GM19468 (cell line): ENCODE measurements at regions not wholly inside any gene's neighbourhood (a gene's known extent, or its start where the extent isn't known, plus 50 kb on each side); places are given as distances from the start of the nearest gene placed in this dataset.
"Not testable (repeated sequence)": the region's sequence is repeated elsewhere in the genome, so short reads cannot be mapped to it uniquely, and the experiment has no call there.

ENCODE experiments used
- ATAC-seq: cut with Tn5 transposase; IDR thresholded peaks from one replicate; pipeline ENCODE4 v1.9.1; 2021; ENCODE audit warnings: mild to moderate bottlenecking, moderate library complexity, moderate number of reproducible peaks; ENCODE audit not compliant: unreplicated experiment; ENCODE audit errors: extremely low read depth

- no peak for ATAC-seq
Measured at GRCh38 chr18:26654616-26655524, 106.5 kb upstream of the KCTD1 start.

DNA sequence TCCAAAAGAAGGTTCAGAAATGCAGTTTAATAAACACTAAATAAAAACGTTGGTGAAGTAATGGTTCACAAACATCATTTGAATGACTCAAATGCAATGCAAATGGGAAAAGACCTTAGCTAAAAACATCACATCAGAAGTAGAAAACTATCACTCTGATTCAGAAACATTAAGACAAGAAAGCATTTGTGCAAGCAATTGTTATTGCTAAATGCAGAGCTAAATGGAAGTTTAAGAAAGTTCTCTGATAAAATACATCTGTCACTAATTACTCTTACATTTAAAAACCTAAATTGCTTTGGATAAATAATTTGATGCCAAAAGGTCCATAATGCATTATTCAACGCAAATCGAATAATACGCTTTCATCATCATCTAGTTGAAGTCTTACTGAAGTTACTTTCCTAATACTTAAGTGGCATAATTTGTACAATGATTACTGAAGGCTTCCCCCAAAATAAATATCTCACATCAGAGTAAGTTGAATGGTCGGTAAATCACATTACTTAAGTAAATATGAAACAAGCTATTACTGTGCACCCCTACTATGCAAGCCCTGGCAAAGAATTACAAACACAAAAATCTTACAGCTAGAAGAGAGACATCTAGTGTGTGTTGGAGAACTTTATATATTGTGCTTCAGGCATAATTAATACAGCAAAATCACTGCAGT lies 105.7 kb upstream of the KCTD1 start:
- ATAC-seq = no peak

DNA sequence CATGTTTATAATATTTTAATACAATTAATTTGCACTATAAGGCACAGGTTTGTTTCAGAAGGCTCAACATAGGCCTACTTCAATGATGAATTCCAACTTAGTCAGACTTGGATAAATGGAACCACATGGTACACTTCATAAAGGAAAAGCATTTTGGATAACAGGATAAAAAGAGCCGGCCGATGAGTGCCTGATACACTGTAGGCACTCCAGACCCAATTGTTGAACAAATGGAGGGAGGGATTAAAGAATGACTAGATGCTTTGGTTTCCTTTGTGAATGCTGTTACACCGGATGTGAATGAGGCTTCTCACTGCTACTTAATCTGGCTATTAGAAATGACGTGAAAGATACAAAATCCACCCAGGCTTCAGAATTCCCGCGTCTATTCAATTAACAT lies 104.1 kb upstream of the KCTD1 start:
- no peak for ATAC-seq

DNA sequence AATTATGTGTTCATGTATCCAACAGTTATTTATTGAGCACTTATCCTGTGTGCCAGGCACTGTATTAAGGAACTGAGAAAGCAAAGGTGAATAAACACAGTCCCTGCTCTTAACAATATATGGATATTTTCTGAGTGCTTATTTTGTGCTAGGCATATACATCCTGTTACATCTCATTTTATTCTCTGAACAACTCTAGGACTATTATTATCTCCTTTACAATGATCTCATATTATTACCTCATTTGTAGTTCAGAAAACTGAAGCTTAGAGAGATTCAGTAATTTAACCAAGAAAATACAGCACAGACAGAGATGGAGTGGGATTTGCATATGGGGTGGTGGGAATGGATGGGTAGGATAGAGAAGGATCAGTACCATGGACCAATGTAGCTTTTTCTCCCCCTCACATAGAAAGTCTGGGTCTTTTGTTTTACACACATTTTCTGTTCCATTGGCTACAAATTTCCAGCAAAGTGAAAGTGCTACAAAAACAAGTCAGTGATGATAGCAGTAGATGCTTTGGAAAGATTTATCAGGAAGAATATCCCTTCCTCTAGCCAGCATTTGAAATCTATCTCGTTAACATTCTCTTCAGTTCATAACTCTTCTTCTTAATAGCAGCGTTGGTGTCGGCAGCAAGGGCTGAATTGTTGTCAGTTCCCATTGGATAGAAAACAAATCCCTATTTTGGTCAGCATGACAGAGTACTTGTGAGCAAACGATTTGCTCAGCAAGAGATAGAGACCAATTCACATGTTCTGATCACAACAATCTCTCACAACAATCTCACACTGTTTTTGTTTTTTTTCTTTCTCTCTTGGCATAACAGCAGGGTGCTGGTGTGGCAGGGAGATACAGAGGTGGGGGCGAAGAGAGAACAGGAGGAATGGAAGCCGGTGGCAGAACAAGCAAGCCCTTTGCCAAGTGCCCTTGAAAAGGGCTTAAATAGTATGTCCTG lies 102.2 kb upstream of the KCTD1 start:
- no peak for ATAC-seq

DNA sequence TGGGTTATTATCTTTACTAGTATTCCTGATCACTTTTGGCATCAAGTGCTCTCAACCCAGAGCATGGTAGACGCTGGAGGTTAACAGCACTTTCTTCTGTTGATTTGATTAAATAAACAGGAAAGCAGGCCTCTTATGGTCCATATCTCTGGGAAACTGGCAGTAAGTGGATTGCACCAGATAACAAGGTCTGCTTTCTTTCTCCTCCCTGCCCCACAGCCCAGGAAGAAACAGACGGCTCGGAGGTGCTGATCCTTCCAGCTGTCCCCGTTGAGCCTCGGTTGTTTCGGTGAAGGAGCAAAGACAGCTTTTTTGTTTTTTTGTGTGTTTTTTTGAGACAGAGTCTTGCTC lies 100.8 kb upstream of the KCTD1 start:
- ATAC-seq = no peak

DNA sequence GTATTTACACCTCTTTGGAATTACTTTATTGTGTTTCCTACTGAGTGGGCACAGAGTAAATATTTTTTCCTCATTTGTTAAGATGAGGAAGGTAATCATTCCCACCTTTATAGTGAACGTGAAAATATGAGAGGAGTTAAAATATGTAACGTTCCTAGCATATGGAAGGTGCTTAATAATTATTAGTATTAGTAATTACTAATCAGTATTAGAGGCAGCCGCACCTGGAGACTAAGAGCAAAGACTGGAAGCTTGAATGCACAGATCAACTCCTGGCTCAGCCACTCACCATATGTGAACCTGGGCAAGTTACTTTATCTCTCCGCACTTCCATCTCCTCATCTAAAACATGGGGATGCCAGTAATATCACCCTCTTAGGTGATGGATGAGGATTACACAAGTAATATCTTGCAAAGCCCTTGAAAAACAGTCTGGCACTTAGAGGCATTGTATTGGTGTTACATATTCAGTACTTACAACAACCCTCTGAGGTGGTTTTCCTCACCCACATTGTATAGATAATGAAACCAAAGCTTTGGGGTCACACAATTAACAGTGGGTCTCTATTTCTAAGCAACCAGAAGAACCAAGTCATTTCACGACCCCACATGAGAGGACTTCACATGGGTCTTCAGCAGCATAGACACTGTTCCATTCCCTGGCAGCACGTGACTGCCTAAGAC lies 100.3 kb upstream of the KCTD1 start:
- ATAC-seq = no peak

DNA sequence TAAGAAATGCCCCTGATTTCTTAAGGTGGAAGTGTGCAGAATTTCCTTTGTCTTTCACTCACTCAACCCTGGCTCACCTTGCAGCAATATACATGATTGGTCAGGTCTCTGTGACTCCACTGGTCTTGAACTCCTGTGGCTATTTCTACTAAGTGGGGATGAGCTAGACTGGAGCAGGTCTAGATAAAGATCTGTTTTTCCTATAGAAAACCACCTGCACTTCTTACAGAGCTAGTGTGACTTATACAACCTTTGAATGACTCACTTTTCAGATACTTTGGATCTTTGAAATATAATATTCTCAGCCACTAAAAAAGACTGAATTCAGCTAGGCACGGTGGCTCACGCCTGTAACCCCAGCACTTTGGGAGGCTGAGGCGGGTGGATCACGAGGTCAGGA lies 98.5 kb upstream of the KCTD1 start:
- ATAC-seq = no peak

DNA sequence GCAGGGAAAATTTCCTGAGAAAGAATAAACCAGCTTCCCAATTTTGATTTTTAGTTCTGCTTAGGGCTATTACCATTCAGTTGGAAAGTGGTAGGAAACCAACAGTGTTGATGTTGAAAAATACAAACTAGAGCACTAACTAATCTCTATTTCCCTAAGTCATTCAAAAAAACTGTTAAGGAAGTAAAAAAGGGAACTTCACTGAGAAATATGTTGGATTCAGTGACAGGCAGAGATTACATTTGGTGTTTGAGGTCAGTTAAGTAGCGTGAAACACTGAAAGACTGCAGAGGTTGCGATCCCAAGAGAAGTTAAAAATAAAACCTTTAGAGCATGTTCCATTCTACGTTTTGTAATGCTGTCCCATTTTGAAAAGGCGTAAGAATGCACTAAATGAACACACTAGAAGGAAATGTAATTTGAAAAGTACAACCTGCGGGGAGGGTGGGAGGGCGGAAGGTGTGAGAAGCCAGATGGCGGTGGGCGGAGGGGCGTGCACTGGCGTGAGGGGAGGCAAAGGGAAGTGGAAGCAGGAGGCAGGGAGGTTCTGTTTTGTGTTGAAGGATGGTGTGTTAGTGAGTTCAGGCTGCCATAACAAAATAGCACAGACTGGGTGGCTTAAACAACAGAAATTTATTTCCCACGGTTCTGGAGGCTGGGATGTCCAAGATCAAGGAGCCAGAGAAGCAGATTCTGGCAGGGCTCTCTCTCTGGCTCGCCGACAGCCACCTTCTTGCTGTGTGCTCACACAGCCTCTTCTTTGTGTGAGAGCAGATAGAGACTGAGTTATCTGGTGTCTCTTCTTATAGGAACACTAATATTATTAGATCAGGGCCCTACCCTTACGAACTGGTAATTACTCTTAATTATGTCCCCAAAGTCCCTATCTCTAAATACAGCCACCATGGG lies 94.3 kb upstream of the KCTD1 start:
- ATAC-seq = no peak

DNA sequence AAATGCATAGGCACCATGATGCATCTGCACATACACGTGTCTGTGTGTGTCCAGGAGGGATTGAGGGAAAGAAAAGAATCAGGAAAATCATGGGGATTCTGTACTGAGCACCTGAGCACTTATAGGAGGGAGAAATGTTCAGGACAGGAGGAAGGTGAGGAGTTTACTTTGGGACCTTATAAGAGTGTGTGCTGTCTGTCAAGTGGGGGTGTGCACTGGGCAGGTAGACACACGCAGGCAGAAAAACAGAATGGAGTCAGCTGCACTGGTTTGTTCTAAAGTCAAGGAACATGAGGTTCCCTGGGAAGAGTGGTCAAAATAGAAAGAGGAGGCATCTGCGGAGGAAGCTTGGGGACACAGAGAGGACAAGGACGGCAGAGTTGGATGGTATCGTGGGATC lies 92.2 kb upstream of the KCTD1 start:
- no peak for ATAC-seq

DNA sequence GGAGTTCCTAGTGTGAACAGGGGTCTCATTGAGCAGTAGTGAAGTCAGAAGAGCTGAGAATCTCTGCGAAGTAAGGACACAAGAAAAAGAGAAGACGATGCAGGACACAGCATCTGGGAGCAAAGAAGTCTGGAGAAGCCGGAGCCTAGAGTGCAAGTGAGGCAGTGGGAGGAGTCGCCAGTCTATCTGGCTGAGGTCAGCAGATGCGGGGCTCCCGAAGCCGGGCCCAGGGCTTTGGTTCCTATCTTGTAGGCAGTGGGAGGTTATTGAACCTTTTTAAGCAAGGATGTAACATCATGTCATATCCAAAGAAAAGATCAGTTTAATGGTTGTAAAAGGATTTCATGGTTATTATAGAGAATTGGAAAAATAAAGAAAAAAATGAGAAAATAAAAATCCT lies 90.8 kb upstream of the KCTD1 start:
- no peak for ATAC-seq

- ATAC-seq = no peak
Measured at GRCh38 chr18:26637983-26638382, 89.6 kb upstream of the KCTD1 start.

- no peak for ATAC-seq
Measured at GRCh38 chr18:26637324-26637723, 89.0 kb upstream of the KCTD1 start.

GRCh38 chr18:26635466-26635865 lies 87.1 kb upstream of the KCTD1 start:
- no peak for ATAC-seq

GRCh38 chr18:26634631-26635030 lies 86.3 kb upstream of the KCTD1 start:
- ATAC-seq = no peak

DNA sequence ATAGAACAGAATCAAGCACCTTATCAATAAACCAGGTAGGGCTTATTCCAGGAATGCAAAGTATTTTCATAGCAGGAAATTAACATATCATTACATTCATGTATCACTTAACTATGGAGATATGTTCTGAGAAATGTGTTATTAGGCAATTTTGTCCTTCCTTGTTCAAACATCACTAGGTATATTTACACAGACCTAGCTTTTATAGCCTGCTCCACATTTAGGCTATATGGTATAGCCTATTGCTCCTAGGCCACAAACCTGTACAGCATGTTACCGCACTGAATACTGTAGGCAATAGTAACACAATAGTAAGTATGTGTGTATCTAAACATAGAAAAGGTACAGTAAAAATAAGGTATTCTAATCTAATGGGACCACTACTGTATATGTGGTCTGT lies 82.8 kb upstream of the KCTD1 start:
- ATAC-seq = no peak

DNA sequence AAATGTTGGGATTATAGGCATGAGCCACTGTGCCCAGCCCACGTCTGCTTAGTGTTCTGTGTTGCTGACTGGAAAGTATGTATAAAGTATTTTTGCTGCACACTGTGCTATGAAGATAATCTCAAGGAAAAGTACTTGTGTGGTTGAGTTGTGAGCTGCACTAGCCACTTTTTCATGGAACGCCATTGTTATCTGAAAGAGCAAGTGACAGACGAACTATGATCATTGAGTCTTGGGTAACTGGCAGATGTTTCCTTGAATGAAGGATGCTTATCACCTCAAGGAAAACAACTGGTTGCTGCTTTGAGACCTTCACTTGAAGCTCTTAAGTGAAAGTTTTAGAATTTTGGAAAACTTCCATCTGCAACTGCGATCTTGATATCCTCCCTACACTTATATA lies 82.2 kb upstream of the KCTD1 start:
- ATAC-seq = no peak

DNA sequence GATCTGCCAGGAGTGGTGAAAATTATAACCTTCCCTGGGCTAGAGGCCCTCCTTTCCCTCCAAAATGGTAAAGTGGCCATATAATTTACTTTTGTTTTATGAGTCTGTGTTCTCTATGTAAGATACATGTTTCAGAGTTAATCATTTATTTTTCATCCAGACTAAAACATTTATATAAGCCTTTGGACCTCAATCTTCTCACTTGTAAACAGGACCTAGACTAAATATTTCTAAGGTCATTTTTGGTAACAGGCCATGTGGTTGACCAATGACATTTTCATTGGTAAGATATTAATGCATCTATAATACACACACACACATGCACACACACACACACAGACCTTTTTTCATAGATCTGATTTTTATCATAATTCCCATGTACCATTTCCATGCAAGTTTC lies 79.7 kb upstream of the KCTD1 start:
- ATAC-seq = no peak

- ATAC-seq = no peak
Measured at GRCh38 chr18:26624443-26624842, 76.1 kb upstream of the KCTD1 start.

DNA sequence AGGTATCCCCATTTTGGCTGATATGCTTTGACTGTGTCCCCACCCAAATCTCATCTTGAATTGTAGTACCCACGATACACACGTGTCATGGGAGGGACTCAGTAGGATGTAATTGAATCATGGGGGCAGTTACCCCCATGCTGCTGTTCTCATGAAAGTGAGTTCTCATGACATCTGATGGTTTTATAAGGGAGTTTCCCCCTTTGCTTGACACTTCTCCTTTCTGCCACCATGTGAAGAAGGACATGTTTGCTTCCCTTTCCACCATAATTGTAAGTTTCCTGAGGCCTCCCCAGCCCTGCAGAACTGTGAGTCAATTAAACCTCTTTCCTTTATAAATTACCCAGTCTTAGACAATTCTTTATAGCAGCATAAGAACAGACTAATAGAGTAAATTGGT lies 75.0 kb upstream of the KCTD1 start:
- not testable (repeated sequence) for ATAC-seq
